HEK293T (cell line): ENCODE measurements at regions not wholly inside any gene's neighbourhood (a gene's known extent, or its start where the extent isn't known, plus 50 kb on each side); places are given as distances from the start of the nearest gene placed in this dataset.
"Not testable (repeated sequence)": the region's sequence is repeated elsewhere in the genome, so short reads cannot be mapped to it uniquely, and the experiment has no call there.

ENCODE experiments used
- CTCF ChIA-PET: fragments of 350-600 bp; formaldehyde crosslinking; extraction: SDS; loops from one replicate; lab custom pipeline; 2021; ENCODE audit warnings: antibody characterized with exemption, inconsistent platforms; lab: Yijun Ruan, JAX
- POLR2A ChIA-PET: fragments of 350-600 bp; formaldehyde crosslinking; extraction: SDS; loops from one replicate; lab custom pipeline; 2020; ENCODE audit warnings: antibody characterized with exemption, inconsistent platforms; lab: Yijun Ruan, JAX
- DNase-seq: peaks from one replicate; pipeline ENCODE4 v3.0.0; 2012; ENCODE audit warnings: mixed read lengths; ENCODE audit errors: extremely low spot score
- ARNT ChIP-seq: fragments of 450-650 bp; IDR thresholded peaks from 2 replicates; pipeline ENCODE4 v1.6.1; 2017; ENCODE audit warnings: mild to moderate bottlenecking
- BHLHE40 ChIP-seq: fragments of 450-650 bp; IDR thresholded peaks from 2 replicates; pipeline ENCODE4 v1.6.1; 2016; ENCODE audit warnings: mild to moderate bottlenecking, moderate library complexity, borderline replicate concordance
- CTBP1 ChIP-seq: fragments of 450-650 bp; IDR thresholded peaks from 2 replicates; pipeline ENCODE4 v1.6.1; 2016; ENCODE audit warnings: borderline replicate concordance
- ELF4 ChIP-seq: fragments of 450-650 bp; IDR thresholded peaks from 2 replicates; pipeline ENCODE4 v1.6.1; 2017; ENCODE audit warnings: antibody characterized with exemption
- FOXA1 ChIP-seq: fragments of 450-650 bp; IDR thresholded peaks from 2 replicates; pipeline ENCODE4 v1.6.1; 2016; ENCODE audit warnings: mild to moderate bottlenecking
- FOXK2 ChIP-seq: fragments of 450-650 bp; IDR thresholded peaks from 2 replicates; pipeline ENCODE4 v1.6.1; 2016; ENCODE audit warnings: mild to moderate bottlenecking
- FOXM1 ChIP-seq: fragments of 450-650 bp; IDR thresholded peaks from 2 replicates; pipeline ENCODE4 v1.6.1; 2017; ENCODE audit warnings: mild to moderate bottlenecking, borderline replicate concordance
- HDGF ChIP-seq: fragments of 450-650 bp; IDR thresholded peaks from 2 replicates; pipeline ENCODE4 v1.6.1; 2017; ENCODE audit warnings: antibody characterized with exemption, borderline replicate concordance
- L3MBTL2 ChIP-seq: fragments of 450-650 bp; conservative IDR thresholded peaks from 2 replicates; pipeline ENCODE4 v1.6.1; 2016; ENCODE audit warnings: mild to moderate bottlenecking
- LEF1 ChIP-seq: fragments of 450-650 bp; IDR thresholded peaks from 2 replicates; pipeline ENCODE4 v1.6.1; 2017; ENCODE audit warnings: mild to moderate bottlenecking, borderline replicate concordance
- NFRKB ChIP-seq: fragments of 450-650 bp; IDR thresholded peaks from 2 replicates; pipeline ENCODE4 v1.6.1; 2016; ENCODE audit warnings: mild to moderate bottlenecking, moderate library complexity
- SP1 ChIP-seq: fragments of 450-650 bp; IDR thresholded peaks from 2 replicates; pipeline ENCODE4 v1.6.1; 2017
- SUZ12 ChIP-seq: fragments of 450-650 bp; IDR thresholded peaks from 2 replicates; pipeline ENCODE4 v1.6.1; 2016; ENCODE audit warnings: mild to moderate bottlenecking
- TARDBP ChIP-seq: fragments of 450-650 bp; IDR thresholded peaks from 2 replicates; pipeline ENCODE4 v1.6.1; 2016
- ZNF384 ChIP-seq: fragments of 450-650 bp; IDR thresholded peaks from 2 replicates; pipeline ENCODE4 v1.6.1; 2016
- TF ChIP-seq, protein P1 (sequence below): fragments of 450-650 bp; IDR thresholded peaks from 2 replicates; pipeline ENCODE4 v1.6.1; 2016

DNA sequence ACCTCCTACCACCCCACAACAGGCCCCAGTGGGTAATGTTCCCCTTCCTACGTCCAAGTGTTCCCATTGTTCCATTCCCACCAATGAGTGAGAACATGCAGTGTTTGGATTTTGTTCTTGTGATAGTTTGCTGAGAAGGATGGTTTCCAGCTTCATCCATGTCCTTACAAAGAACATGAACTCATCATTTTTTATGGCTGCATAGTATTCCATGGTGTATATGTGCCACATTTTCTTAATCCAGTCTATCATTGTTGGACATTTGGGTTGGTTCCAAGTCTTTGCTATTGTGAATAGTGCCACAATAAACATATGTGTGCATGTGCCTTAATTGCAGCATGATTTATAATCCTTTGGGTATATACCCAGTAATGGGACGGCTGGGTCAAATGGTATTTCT lies 81.6 kb downstream of the P2RY10 start:
- POLR2A ChIA-PET, CTCF ChIA-PET, DNase-seq: not testable (repeated sequence)

DNA sequence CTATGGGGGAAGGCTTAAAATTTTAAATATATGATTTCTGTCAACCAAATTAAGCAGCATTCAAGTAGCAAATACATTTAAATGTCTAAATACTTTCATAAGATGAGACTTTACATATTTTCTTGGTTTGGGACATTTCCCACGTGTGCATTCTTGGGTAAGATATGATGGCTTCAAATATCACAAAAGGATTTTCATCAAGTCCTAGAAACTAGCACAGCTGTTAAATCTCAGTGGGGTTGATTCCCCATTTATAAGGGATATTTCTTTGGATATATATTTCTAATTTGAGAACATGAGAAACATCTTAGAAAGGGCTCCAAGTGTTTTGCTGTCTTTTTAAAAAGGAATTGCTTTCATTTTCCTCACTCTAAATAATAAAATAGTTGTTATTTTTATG lies 90.2 kb downstream of the P2RY10 start:
- TF ChIP-seq CTBP1 = no peak
- no peak for TF ChIP-seq FOXM1
- TF ChIP-seq L3MBTL2 = no peak
- no peak for TF ChIP-seq ELF4
- no peak for TF ChIP-seq SUZ12
- ChIA-PET CTCF (no interaction called here), POLR2A (no interaction called here)
- DNase-seq = no peak

DNA sequence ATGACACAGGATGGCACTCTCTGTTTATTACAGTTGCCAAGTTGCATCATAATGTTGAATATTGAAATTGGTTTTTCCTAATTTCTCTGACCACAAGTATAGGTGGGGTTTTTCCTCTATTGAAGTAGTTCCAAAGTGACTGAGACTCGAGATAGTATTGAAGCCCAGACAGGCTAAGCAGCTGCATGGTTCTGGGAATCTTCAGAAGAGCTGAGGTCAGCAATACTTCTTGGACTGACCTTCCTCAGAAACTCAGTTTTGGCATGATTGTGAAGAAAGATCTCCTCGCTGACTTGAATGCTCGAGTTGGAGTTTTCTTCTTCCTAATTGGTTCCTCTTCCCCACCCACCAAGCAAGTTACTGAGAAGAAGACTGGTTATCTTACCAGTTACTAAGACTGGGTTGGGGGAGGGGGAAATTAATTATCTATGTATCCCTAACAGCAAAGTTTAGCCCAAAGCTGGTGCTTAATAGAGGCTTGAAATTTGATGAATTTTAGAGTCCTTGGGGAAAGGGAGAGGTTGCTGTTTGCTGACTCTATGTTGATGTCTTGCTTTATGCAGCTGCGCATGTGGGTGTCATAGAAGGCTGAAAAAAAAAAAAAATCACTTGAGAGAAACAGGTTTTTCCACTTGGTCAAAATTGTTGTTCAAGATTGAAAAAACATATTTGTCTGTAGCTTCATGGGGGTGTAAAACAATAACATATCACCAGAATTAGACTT lies 91.1 kb downstream of the P2RY10 start:
- ChIA-PET POLR2A (no interaction called here), CTCF (no interaction called here)
- DNase-seq = no peak
- TF ChIP-seq HDGF (no peak), LEF1 (no peak), FOXM1 (no peak), FOXA1 (no peak), SUZ12 (no peak), L3MBTL2 (no peak), TARDBP (no peak), SP1 (no peak), FOXK2 (no peak), NFRKB (no peak), ZNF384 (no peak), BHLHE40 (no peak)
- TF ChIP-seq, protein P1, sequence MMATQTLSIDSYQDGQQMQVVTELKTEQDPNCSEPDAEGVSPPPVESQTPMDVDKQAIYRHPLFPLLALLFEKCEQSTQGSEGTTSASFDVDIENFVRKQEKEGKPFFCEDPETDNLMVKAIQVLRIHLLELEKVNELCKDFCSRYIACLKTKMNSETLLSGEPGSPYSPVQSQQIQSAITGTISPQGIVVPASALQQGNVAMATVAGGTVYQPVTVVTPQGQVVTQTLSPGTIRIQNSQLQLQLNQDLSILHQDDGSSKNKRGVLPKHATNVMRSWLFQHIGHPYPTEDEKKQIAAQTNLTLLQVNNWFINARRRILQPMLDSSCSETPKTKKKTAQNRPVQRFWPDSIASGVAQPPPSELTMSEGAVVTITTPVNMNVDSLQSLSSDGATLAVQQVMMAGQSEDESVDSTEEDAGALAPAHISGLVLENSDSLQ = no peak

DNA sequence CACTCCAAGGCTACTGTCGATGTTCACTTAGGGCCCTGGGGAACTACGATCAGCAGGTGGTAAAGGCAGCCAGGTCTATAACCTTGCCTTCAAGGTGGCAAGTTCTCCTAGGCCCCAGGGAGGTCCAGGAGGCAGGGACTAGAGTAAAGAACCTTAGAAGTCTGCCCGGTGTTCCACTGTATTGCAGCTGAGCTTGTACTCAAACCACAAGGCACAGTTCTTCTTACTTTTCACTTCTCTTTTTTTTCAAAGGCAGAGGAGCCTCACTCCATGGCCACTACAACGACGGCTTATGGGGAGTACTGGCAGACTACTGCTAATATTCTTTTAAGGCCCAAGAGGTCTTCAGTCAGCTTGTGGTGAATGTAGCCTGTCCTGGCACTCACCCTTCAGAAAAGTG lies 78.8 kb upstream of the GPR174 start:
- ChIA-PET POLR2A (no interaction called here), CTCF (no interaction called here)
- TF ChIP-seq ELF4 (no peak), LEF1 (no peak), FOXK2 (no peak), SUZ12 (no peak), SP1 (no peak), ZNF384 (no peak), BHLHE40 (no peak), FOXA1 (no peak), HDGF (no peak), TARDBP (no peak), L3MBTL2 (no peak)
- no peak for DNase-seq

DNA sequence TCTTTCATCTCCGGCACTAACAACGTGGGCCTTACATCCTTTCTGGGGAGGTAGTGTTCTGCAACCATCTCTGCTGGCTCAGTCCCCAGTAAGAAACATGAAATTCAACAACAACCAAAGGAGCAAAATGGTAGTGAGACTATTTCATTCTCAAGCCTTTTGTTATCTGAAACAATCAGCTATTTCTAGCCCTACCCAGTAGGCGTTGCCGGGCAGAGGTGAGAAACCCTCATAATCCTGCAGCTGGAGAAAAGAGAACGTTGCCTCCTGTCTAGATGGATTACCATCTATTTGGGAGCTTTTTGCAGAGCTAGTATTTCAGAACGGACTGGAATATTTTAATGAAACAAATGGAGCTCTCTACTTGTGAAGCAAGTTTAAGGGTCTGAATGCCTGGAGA lies 66.4 kb upstream of the GPR174 start:
- ChIA-PET POLR2A (no interaction called here), CTCF (no interaction called here)
- TF ChIP-seq ELF4 (no peak), BHLHE40 (no peak), SUZ12 (no peak), FOXM1 (no peak), L3MBTL2 (no peak), NFRKB (no peak), CTBP1 (no peak)
- TF ChIP-seq, protein P1 = no peak
- DNase-seq = no peak

DNA sequence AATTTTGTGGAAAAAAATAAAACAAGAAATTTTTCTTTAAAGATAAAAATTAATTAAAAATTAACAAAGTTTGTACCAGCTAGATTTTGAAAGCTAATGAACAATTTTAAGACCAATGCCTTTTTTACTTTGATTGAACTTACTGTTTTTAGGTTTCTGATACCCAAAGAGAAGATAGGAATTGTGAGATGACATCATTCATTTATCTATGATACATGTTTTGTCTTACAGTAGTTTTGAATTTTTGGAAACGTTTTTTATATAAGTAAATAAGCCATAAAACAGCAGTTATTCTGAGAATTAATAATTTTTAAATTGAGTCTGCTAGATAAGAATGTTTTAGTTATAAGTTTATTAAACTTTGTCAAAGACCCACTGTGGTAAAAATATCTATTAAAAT lies 65.0 kb upstream of the GPR174 start:
- CTCF ChIA-PET = no interaction called here
- no peak for DNase-seq
- TF ChIP-seq SUZ12 (no peak), ARNT (no peak), L3MBTL2 (no peak), ZNF384 (no peak), SP1 (no peak), ELF4 (no peak), TARDBP (no peak)
- TF ChIP-seq, protein P1 = no peak
- POLR2A ChIA-PET = no interaction called here

DNA sequence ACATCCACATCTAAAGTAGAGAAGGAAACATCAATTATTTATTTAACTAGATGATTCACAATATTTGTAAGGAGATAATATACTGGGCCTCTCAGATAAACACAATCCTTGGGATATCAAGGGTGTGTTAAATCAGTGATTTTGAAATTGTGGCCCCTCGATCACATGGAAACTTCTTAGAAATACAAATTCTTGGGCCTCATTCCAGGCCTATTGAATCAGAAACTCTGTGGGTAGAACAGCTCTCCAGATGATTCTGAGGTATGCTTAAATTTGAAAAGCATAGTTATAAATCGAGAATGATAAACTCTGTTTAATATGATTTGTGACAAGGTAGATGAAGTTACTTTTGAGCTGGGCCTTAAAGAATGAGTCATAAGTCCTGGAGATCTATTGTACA lies 64.3 kb upstream of the GPR174 start:
- no peak for TF ChIP-seq ELF4
- no peak for TF ChIP-seq ARNT
- TF ChIP-seq LEF1 = no peak
- no peak for TF ChIP-seq FOXK2
- no peak for TF ChIP-seq SUZ12
- no peak for TF ChIP-seq SP1
- TF ChIP-seq TARDBP = no peak
- TF ChIP-seq BHLHE40 = no peak
- no peak for TF ChIP-seq CTBP1
- DNase-seq = no peak
- CTCF ChIA-PET = no interaction called here
- POLR2A ChIA-PET = no interaction called here
